ENCODE measurements at regions not wholly inside any gene's neighbourhood (a gene's known extent, or its start where the extent isn't known, plus 50 kb on each side); places are given as distances from the start of the nearest gene placed in this dataset.

- Histone ChIP-seq H3K36me3 (ENCODE audit: insufficient read depth, low read depth, low read length) (no peaks in the 10 kb centered on the region), H3K27ac (ENCODE audit: low read length) (no peak overlapping the region), H3K4me1 (ENCODE audit: insufficient read depth, low read length) (no peaks in the 10 kb centered on the region), H3K4me3 (ENCODE audit: low read length) (no peak overlapping the region), H3K9me3 (ENCODE audit: insufficient read depth, low read depth, low read length) (no peaks in the 10 kb centered on the region), H3K27me3 (ENCODE audit: insufficient read depth, low read length) (no peaks in the 10 kb centered on the region), H3K9ac (ENCODE audit: low read depth, low read length) (no peak overlapping the region)
Observed at GRCh38 chr2:7930800-7931635, 750.8 kb upstream of the ID2 start.

DNA sequence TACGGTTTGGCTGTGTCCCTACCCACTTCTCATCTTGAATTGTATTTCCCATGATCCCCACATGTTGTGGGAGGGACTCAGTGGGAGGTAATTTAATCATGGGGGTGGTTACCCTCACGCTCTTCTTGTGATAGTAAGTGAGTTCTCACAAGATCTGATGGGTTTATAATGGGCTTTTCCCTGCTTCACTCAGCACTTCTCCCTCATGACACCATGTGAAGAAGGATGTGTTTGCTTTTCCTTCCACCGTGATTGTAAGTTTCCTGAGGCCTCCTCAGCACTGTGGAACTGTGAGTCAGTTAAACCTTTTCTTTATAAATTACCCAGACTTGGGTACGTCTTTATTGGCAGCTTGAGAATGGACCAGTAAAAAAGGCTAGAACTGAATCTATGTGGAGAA lies 750.0 kb upstream of the ID2 start:
- Histone ChIP-seq H3K4me3 (ENCODE audit: low read length) (no peak overlapping the region), H3K27ac (ENCODE audit: low read length) (no peak overlapping the region), H3K4me1 (ENCODE audit: insufficient read depth, low read length) (no peaks in the 10 kb centered on the region), H3K9ac (ENCODE audit: low read depth, low read length) (no peak overlapping the region), H3K9me3 (ENCODE audit: insufficient read depth, low read depth, low read length) (no peaks in the 10 kb centered on the region), H3K27me3 (ENCODE audit: insufficient read depth, low read length) (no peaks in the 10 kb centered on the region), H3K36me3 (ENCODE audit: insufficient read depth, low read depth, low read length) (no peaks in the 10 kb centered on the region)

DNA sequence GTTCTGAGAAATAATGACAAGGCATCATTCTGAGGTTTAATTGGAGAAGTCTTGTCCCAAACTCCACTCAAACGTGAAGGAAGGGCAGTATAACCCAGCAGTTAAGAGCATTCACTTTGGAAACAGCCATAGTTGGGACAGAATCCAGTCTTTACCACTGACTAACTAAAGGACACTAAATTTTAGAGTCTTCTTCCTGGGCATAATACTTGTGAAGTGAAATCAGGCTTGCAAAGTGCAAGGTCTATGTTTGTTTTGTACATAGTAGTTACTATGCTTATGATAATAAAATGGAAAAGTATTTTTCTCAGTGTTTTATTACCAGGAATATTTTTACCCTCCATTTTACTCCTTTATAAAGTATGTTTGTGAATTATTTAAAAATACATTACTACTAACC lies 748.2 kb upstream of the ID2 start:
- Histone ChIP-seq H3K27ac (ENCODE audit: low read length) (no peak overlapping the region), H3K9ac (ENCODE audit: low read depth, low read length) (no peak overlapping the region), H3K36me3 (ENCODE audit: insufficient read depth, low read depth, low read length) (no peaks in the 10 kb centered on the region), H3K4me3 (ENCODE audit: low read length) (no peak overlapping the region), H3K4me1 (ENCODE audit: insufficient read depth, low read length) (no peaks in the 10 kb centered on the region), H3K27me3 (ENCODE audit: insufficient read depth, low read length) (no peaks in the 10 kb centered on the region), H3K9me3 (ENCODE audit: insufficient read depth, low read depth, low read length) (no peaks in the 10 kb centered on the region)

DNA sequence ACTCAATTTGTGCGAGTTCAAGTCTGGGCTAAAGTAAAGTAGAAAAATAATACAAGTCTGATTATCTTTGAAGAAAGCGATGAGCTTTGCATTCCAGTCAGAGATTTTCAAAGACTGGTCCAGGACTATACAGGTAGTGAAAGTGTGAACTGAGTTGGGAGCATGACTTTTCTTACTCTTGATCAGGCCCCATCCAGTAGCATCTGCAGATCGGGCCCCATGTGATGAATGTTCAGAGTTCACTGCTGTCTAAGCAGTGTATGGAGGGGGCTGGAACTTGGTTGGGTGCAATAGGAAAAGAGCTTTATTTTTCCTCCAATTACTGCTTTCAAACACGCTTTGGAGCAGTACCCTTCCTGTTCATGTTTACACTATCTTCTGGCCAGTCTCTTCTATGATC lies 747.4 kb upstream of the ID2 start:
- Histone ChIP-seq H3K9ac (ENCODE audit: low read depth, low read length) (no peak overlapping the region), H3K27me3 (ENCODE audit: insufficient read depth, low read length) (no peaks in the 10 kb centered on the region), H3K27ac (ENCODE audit: low read length) (no peak overlapping the region), H3K36me3 (ENCODE audit: insufficient read depth, low read depth, low read length) (no peaks in the 10 kb centered on the region), H3K4me3 (ENCODE audit: low read length) (no peak overlapping the region), H3K9me3 (ENCODE audit: insufficient read depth, low read depth, low read length) (no peaks in the 10 kb centered on the region), H3K4me1 (ENCODE audit: insufficient read depth, low read length) (no peaks in the 10 kb centered on the region)

DNA sequence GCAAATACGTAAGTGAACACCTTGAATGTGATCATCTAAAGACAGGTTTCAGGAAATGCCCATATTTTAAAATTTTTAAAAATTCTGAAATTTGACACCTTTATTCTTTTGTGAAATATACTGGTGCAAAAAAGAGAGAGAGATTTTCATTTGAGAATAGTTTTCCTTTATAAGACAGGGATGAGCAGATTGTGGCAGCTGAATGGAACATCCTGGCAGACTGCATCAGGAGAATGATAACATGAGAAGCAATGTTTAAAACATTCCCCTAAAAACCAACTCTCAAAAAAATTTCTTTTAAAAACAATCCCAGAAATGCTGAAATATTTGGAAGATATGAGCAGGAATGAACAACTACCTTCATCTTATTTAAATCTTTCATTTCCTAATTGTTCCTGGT lies 744.8 kb upstream of the ID2 start:
- Histone ChIP-seq H3K27ac (ENCODE audit: low read length) (no peak overlapping the region), H3K4me3 (ENCODE audit: low read length) (no peak overlapping the region), H3K36me3 (ENCODE audit: insufficient read depth, low read depth, low read length) (no peaks in the 10 kb centered on the region), H3K9ac (ENCODE audit: low read depth, low read length) (no peak overlapping the region), H3K9me3 (ENCODE audit: insufficient read depth, low read depth, low read length) (no peaks in the 10 kb centered on the region), H3K4me1 (ENCODE audit: insufficient read depth, low read length) (no peaks in the 10 kb centered on the region), H3K27me3 (ENCODE audit: insufficient read depth, low read length) (no peaks in the 10 kb centered on the region)

DNA sequence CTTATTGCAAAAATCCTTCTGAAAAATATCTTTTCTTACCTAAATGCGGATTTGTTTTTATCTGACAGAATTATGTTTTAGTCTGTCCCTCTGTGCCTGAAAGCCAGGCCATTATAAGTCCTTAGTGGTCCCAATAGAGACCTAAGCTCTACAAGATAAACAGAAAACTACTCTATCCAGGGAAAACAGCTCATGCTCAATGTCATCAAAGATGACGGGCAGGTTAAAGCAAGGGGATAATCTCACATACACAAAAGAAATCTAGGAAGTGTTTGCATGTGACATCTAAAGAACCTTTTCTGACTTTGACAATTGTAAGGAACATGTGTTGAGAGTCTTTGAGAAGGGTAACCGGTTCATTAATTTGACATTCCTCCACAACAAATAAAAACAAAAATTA lies 741.1 kb upstream of the ID2 start:
- Histone ChIP-seq H3K9me3 (ENCODE audit: insufficient read depth, low read depth, low read length) (no peaks in the 10 kb centered on the region), H3K36me3 (ENCODE audit: insufficient read depth, low read depth, low read length) (no peaks in the 10 kb centered on the region), H3K27ac (ENCODE audit: low read length) (no peak overlapping the region), H3K4me1 (ENCODE audit: insufficient read depth, low read length) (no peaks in the 10 kb centered on the region), H3K4me3 (ENCODE audit: low read length) (no peak overlapping the region), H3K27me3 (ENCODE audit: insufficient read depth, low read length) (no peaks in the 10 kb centered on the region), H3K9ac (ENCODE audit: low read depth, low read length) (no peak overlapping the region)

- no peaks in the 10 kb centered on the region for H3K4me1 ChIP-seq (ENCODE audit: insufficient read depth, low read length)
- H3K27ac ChIP-seq (ENCODE audit: low read length), result no peak overlapping the region
- H3K9ac ChIP-seq (ENCODE audit: low read depth, low read length), result no peak overlapping the region
- no peaks in the 10 kb centered on the region for H3K9me3 ChIP-seq (ENCODE audit: insufficient read depth, low read depth, low read length)
- no peaks in the 10 kb centered on the region for H3K27me3 ChIP-seq (ENCODE audit: insufficient read depth, low read length)
- H3K4me3 ChIP-seq (ENCODE audit: low read length), result no peak overlapping the region
- no peaks in the 10 kb centered on the region for H3K36me3 ChIP-seq (ENCODE audit: insufficient read depth, low read depth, low read length)
Observed at GRCh38 chr2:7943446-7943845, 738.4 kb upstream of the ID2 start.

DNA sequence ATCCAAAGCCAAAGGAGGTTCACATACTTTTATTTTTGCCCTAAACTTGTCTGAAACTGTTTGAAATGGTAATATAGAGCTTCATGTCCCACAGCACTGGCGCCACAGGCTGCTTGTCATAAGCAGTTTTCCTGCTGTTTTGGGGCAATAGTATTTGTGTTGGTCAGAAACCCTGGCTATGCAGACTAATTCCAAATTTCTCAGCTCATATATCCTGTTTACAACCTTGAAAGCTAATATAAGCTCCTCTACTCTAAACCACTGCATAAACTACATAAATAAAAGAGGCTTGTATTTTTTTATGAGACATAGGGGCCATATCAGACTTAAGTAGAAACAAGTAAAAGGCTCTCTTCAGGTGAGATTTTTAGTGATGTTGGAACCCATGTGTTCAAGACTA lies 736.8 kb upstream of the ID2 start:
- no peak overlapping the region for H3K27ac ChIP-seq (ENCODE audit: low read length)
- H3K27me3 ChIP-seq (ENCODE audit: insufficient read depth, low read length), result no peaks in the 10 kb centered on the region
- no peaks in the 10 kb centered on the region for H3K9me3 ChIP-seq (ENCODE audit: insufficient read depth, low read depth, low read length)
- no peaks in the 10 kb centered on the region for H3K4me1 ChIP-seq (ENCODE audit: insufficient read depth, low read length)
- no peak overlapping the region for H3K4me3 ChIP-seq (ENCODE audit: low read length)
- H3K9ac ChIP-seq (ENCODE audit: low read depth, low read length), result no peak overlapping the region
- H3K36me3 ChIP-seq (ENCODE audit: insufficient read depth, low read depth, low read length), result no peaks in the 10 kb centered on the region

GRCh38 chr2:7950035-7950612 lies 731.7 kb upstream of the ID2 start:
- H3K27me3 ChIP-seq (ENCODE audit: insufficient read depth, low read length), result no peaks in the 10 kb centered on the region
- no peak overlapping the region for H3K9ac ChIP-seq (ENCODE audit: low read depth, low read length)

GRCh38 chr2:7951001-7951400 lies 730.9 kb upstream of the ID2 start:
- H3K27ac ChIP-seq (ENCODE audit: low read length), result no peak overlapping the region
- no peak overlapping the region for H3K9ac ChIP-seq (ENCODE audit: low read depth, low read length)
- H3K4me3 ChIP-seq (ENCODE audit: low read length), result no peak overlapping the region
- H3K4me1 ChIP-seq (ENCODE audit: insufficient read depth, low read length), result no peaks in the 10 kb centered on the region
- H3K9me3 ChIP-seq (ENCODE audit: insufficient read depth, low read depth, low read length), result no peaks in the 10 kb centered on the region
- H3K27me3 ChIP-seq (ENCODE audit: insufficient read depth, low read length), result no peaks in the 10 kb centered on the region
- no peaks in the 10 kb centered on the region for H3K36me3 ChIP-seq (ENCODE audit: insufficient read depth, low read depth, low read length)

More at GRCh38 chr2:7950035-7950612, 731.7 kb upstream of the ID2 start:
- Histone ChIP-seq H3K4me3 (ENCODE audit: low read length) (no peak overlapping the region), H3K4me1 (ENCODE audit: insufficient read depth, low read length) (no peaks in the 10 kb centered on the region), H3K36me3 (ENCODE audit: insufficient read depth, low read depth, low read length) (no peaks in the 10 kb centered on the region), H3K27ac (ENCODE audit: low read length) (no peak overlapping the region), H3K9me3 (ENCODE audit: insufficient read depth, low read depth, low read length) (no peaks in the 10 kb centered on the region)

- Histone ChIP-seq H3K27ac (ENCODE audit: low read length) (no peak overlapping the region), H3K4me3 (ENCODE audit: low read length) (no peak overlapping the region), H3K27me3 (ENCODE audit: insufficient read depth, low read length) (no peaks in the 10 kb centered on the region), H3K9me3 (ENCODE audit: insufficient read depth, low read depth, low read length) (no peaks in the 10 kb centered on the region), H3K9ac (ENCODE audit: low read depth, low read length) (no peak overlapping the region), H3K36me3 (ENCODE audit: insufficient read depth, low read depth, low read length) (no peaks in the 10 kb centered on the region), H3K4me1 (ENCODE audit: insufficient read depth, low read length) (no peaks in the 10 kb centered on the region)
Observed at GRCh38 chr2:7951490-7951889, 730.4 kb upstream of the ID2 start.

DNA sequence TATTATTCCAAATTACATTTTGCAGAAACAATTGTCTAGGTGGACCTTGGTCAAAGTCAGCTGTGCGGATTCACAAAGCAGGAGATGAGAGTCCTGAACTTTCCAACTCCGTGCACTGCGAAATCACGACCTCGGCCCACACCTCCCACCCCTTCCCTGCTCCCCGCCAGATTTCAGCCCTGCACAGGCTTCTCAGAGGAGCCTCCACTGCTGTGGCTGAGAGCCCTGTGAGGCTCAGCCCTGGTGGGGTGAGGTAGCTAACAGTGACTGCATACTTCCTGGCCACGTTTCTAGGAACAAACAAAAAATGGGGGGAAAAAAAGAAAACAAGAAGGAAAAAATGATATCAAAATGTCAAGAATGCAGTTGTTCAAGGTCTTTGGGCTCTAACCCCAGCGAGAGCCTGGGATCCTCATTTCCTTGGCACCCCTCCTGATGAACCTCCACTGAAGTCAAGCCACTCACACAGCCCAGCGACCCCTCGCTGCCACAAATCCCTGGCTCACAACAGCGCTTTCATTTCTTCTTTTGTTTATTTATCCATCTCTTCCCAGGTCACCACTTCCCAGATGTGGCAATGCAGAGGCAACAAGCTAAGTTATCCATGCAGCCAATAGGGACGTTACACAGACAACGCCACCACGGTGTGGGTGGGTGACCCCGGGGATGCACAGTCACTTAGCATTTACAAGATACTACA lies 729.7 kb upstream of the ID2 start:
- H3K9ac ChIP-seq (ENCODE audit: low read depth, low read length), result no peak overlapping the region
- no peaks in the 10 kb centered on the region for H3K9me3 ChIP-seq (ENCODE audit: insufficient read depth, low read depth, low read length)
- H3K27ac ChIP-seq (ENCODE audit: low read length), result no peak overlapping the region
- H3K27me3 ChIP-seq (ENCODE audit: insufficient read depth, low read length), result no peaks in the 10 kb centered on the region
- no peak overlapping the region for H3K4me3 ChIP-seq (ENCODE audit: low read length)
- no peaks in the 10 kb centered on the region for H3K36me3 ChIP-seq (ENCODE audit: insufficient read depth, low read depth, low read length)
- no peaks in the 10 kb centered on the region for H3K4me1 ChIP-seq (ENCODE audit: insufficient read depth, low read length)
